ENCODE measurements at regions not wholly inside any gene's neighbourhood (a gene's known extent, or its start where the extent isn't known, plus 50 kb on each side); places are given as distances from the start of the nearest gene placed in this dataset.

GRCh38 chr9:28024676-28025075, 451.4 kb upstream of the C9orf72 start:
- no peak for DNase-seq (ENCODE audit: low read depth)

- DNase-seq (ENCODE audit: low read depth), result no peak
These were observed 451.9 kb upstream of the C9orf72 start for GRCh38 chr9:28025186-28025585.

GRCh38 chr9:28031521-28032267, 458.4 kb upstream of the C9orf72 start:
- no peak for DNase-seq (ENCODE audit: low read depth)

GRCh38 chr9:28032268-28032590, 458.9 kb upstream of the C9orf72 start:
- no peak for DNase-seq (ENCODE audit: low read depth)

- no peak for DNase-seq (ENCODE audit: low read depth)
These were observed 461.0 kb upstream of the C9orf72 start for GRCh38 chr9:28034242-28034641.

- DNase-seq (ENCODE audit: low read depth), result no peak
These were observed 464.7 kb upstream of the C9orf72 start for GRCh38 chr9:28037968-28038367.

GRCh38 chr9:28045051-28045450, 471.8 kb upstream of the C9orf72 start:
- no peak for DNase-seq (ENCODE audit: low read depth)

GRCh38 chr9:28050046-28050445, 476.8 kb upstream of the C9orf72 start:
- DNase-seq (ENCODE audit: low read depth), result no peak

GRCh38 chr9:28050941-28051340, 477.7 kb upstream of the C9orf72 start:
- no peak for DNase-seq (ENCODE audit: low read depth)

GRCh38 chr9:28051559-28052503, 478.6 kb upstream of the C9orf72 start:
- no peak for DNase-seq (ENCODE audit: low read depth)

- DNase-seq (ENCODE audit: low read depth), result no peak
These were observed 480.0 kb upstream of the C9orf72 start for GRCh38 chr9:28053096-28053777.

GRCh38 chr9:28056006-28056405, 482.7 kb upstream of the C9orf72 start:
- no peak for DNase-seq (ENCODE audit: low read depth)

- DNase-seq (ENCODE audit: low read depth), result no peak
These were observed 483.2 kb upstream of the C9orf72 start for GRCh38 chr9:28056466-28056865.

GRCh38 chr9:28059192-28059591, 485.9 kb upstream of the C9orf72 start:
- no peak for DNase-seq (ENCODE audit: low read depth)

- no peak for DNase-seq (ENCODE audit: low read depth)
These were observed 491.0 kb upstream of the C9orf72 start for GRCh38 chr9:28064241-28064815.

- no peak for DNase-seq (ENCODE audit: low read depth)
These were observed 500.0 kb upstream of the C9orf72 start for GRCh38 chr9:28073270-28073669.

GRCh38 chr9:28079677-28080076, 506.4 kb upstream of the C9orf72 start:
- no peak for DNase-seq (ENCODE audit: low read depth)

- no peak for DNase-seq (ENCODE audit: low read depth)
These were observed 509.4 kb upstream of the C9orf72 start for GRCh38 chr9:28082671-28083070.

- DNase-seq (ENCODE audit: low read depth), result no peak
These were observed 513.6 kb upstream of the C9orf72 start for GRCh38 chr9:28086881-28087280.

GRCh38 chr9:28092981-28093936, 520.0 kb upstream of the C9orf72 start:
- DNase-seq (ENCODE audit: low read depth), result no peak

- no peak for DNase-seq (ENCODE audit: low read depth)
These were observed 528.2 kb upstream of the C9orf72 start for GRCh38 chr9:28101509-28101908.
